Neuron (in vitro differentiated cells): ENCODE measurements at regions not wholly inside any gene's neighbourhood (a gene's known extent, or its start where the extent isn't known, plus 50 kb on each side); places are given as distances from the start of the nearest gene placed in this dataset.

ENCODE experiments used
- H2AFZ ChIP-seq: one replicate; pipeline ENCODE4 v1.6.1; 2013; ENCODE audit warnings: low read depth, mild to moderate bottlenecking, inconsistent platforms, low read length, moderate library complexity
- H3K27me3 ChIP-seq: one replicate; pipeline ENCODE4 v1.6.1; 2013; ENCODE audit warnings: low read length; ENCODE audit not compliant: insufficient read depth
- H3K36me3 ChIP-seq: one replicate; pipeline ENCODE4 v1.6.1; 2013; ENCODE audit warnings: low read length; ENCODE audit not compliant: insufficient read depth
- H3K4me1 ChIP-seq: one replicate; pipeline ENCODE4 v1.6.1; 2013; ENCODE audit warnings: low read length; ENCODE audit not compliant: insufficient read depth
- H3K4me3 ChIP-seq: 2 replicates; pipeline ENCODE4 v1.5.1; 2013; ENCODE audit warnings: mild to moderate bottlenecking, low read length, moderate library complexity
- H3K9me3 ChIP-seq: one replicate; pipeline ENCODE4 v1.6.1; 2013; ENCODE audit warnings: low read length

DNA sequence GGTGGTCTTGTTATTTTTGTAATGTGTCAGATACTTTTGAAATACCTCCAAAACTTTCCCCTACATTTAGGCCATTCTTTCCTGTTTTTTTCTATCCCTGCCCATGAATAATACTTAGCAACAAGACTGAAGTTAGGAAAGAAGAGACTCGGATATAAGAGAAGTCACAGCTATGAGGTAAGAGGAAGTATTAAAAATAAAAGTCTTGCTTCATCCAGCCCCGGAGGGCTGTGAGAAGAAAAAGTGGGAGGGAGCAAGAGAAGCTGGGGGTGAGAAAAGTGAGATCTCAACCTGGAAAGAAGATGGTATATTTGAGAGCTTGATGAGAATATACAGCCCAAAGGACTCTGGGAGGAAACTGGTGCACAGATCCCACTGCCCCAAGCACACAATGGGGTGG lies 213.5 kb upstream of the CDIN1 start:
- Histone ChIP-seq H3K4me3 (no peak overlapping the region), H3K27me3 (no peaks in the 10 kb centered on the region), H3K4me1 (peaks cover 10% of the 10 kb centered on the region), H2AFZ (no peak overlapping the region), H3K36me3 (no peaks in the 10 kb centered on the region), H3K9me3 (no peaks in the 10 kb centered on the region)

DNA sequence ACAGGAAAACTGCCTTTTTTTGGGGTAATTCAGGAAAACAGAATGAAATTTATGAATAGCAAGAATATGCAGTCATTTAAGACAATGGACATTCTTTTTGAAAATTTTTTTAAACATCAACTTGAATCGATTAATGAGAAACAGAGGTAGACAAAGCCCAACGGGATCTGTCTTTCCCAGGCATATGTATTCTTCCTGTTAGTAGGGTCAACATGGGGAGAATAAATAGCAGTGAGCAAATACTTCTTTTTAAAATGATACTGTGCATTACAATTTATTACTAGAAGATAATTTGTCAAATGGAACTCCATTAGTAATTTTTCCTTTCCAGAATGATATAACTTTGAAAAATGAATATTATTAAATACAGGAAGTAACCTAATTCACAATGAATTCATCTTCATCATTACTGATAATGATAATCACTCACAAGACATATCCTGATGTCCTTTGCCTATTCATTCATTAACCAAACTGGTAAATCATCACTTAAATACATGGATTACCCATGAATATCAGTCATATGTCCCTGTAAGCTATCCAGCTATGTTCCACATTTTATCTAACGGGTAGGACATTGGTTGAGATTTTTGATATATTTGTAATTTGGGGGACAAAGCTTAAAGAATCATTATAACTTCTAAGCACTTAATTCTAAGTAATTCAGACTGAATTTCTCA lies 209.2 kb upstream of the CDIN1 start:
- H3K36me3 ChIP-seq, result no peaks in the 10 kb centered on the region
- H3K9me3 ChIP-seq, result no peaks in the 10 kb centered on the region
- no peak overlapping the region for H2AFZ ChIP-seq
- H3K27me3 ChIP-seq, result no peaks in the 10 kb centered on the region
- peaks cover 6% of the 10 kb centered on the region for H3K4me1 ChIP-seq
- H3K4me3 ChIP-seq, result no peak overlapping the region

DNA sequence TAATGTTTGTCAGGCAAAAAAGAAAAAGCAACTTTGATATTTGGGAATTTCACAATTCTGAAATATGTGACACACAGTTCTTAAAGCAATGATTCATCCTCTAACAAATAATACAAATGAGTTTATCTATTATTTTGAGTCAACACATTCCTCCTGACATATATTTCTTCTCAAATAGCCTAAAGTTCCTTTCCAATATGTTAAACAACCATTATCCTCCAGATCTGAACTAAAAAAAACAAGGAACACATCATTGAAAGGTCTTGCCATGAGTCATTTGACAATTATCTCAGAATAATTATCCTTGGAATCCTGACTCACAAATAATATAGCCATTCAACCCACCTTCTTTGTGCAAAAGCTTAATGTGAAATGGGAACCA lies 208.7 kb upstream of the CDIN1 start:
- Histone ChIP-seq H2AFZ (no peak overlapping the region), H3K4me1 (peaks cover 6% of the 10 kb centered on the region)

DNA sequence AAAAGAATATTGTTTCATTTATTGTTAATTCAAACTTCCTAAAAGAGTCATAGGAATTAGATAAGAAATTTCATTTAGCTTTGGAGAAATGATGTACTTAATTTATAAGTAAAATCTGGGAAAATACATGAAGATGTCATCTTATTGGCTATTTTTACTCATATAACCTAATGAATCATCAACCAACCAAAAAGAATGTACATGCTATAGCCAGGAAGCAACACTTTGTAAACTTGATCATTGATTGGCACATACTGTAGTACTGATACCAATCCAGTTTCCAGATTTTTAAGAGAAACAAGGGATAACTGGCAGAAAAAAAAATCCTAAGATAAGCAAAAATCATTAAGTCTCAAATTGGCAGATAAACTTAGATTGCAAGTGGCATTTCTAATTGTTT lies 207.9 kb upstream of the CDIN1 start:
- H3K9me3 ChIP-seq, result no peaks in the 10 kb centered on the region
- H3K27me3 ChIP-seq, result no peaks in the 10 kb centered on the region
- no peak overlapping the region for H3K4me3 ChIP-seq
- no peaks in the 10 kb centered on the region for H3K36me3 ChIP-seq
- H3K4me1 ChIP-seq, result peaks cover 6% of the 10 kb centered on the region
- H2AFZ ChIP-seq, result no peak overlapping the region

More for the DNA sequence above, 208.7 kb upstream of the CDIN1 start:
- H3K36me3 ChIP-seq, result no peaks in the 10 kb centered on the region
- no peaks in the 10 kb centered on the region for H3K27me3 ChIP-seq
- H3K9me3 ChIP-seq, result no peaks in the 10 kb centered on the region
- H3K4me3 ChIP-seq, result no peak overlapping the region

DNA sequence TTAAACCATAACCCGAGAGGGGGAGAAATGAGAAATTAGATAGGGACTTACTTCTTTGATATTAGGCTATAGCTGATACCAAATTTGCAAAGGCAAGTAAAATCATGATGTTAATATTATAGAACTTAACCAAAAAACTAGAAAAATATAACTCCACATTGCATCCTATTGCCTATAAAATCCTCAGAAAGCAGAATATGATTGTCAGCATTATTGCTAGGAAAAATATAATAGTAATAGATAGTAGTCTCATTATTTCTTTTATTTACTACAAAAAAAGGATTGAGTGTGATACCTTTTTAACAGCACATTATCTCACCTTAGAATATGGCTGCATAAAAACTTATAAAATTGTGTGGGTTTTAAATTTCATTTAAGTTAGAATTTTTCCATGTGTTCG lies 206.5 kb upstream of the CDIN1 start:
- H2AFZ ChIP-seq, result no peak overlapping the region

DNA sequence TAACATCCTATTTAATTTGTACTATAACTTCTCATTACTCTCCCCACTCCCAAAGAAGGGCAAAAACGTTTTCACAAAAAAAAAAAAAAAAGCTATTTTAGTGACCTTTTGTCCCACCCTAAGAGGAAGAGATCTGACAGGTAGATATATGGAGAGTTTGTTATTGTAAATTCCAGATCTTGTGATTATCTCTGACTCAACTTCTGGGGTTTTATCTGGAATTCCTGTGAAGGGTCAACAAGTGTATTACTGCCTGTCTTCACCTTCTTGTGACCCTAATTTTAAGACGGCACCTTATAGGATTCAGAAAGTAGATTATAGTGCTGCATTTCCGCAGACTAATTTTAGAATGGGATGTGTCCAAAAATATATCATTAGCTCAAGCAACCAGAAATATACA lies 205.9 kb upstream of the CDIN1 start:
- H3K9me3 ChIP-seq, result no peaks in the 10 kb centered on the region
- no peaks in the 10 kb centered on the region for H3K36me3 ChIP-seq
- no peak overlapping the region for H3K4me3 ChIP-seq
- H3K4me1 ChIP-seq, result peaks cover 6% of the 10 kb centered on the region
- no peaks in the 10 kb centered on the region for H3K27me3 ChIP-seq
- no peak overlapping the region for H2AFZ ChIP-seq

More for the DNA sequence above, 206.5 kb upstream of the CDIN1 start:
- peaks cover 6% of the 10 kb centered on the region for H3K4me1 ChIP-seq
- H3K36me3 ChIP-seq, result no peaks in the 10 kb centered on the region
- H3K9me3 ChIP-seq, result no peaks in the 10 kb centered on the region
- no peaks in the 10 kb centered on the region for H3K27me3 ChIP-seq
- H3K4me3 ChIP-seq, result no peak overlapping the region

DNA sequence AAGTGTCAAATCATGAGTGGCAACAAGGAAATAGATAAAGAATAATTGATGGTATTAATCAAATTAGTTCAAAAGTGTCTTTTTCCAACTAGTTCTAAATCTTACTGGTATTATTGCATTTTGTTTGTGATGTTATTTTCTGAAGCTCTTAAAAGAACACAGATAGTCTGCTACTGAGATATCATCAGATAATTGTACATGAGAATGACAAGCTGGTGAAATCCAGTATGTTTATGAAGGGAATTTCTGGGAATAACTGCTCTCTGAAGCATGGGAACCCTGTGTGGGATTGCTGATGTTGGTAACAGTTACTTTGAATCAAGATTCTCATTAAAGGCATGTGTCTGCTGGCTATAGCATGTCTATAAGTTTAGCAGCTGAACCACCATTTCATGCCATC lies 190.3 kb upstream of the CDIN1 start:
- Histone ChIP-seq H3K27me3 (no peaks in the 10 kb centered on the region), H3K4me3 (no peak overlapping the region), H3K4me1 (no peaks in the 10 kb centered on the region), H2AFZ (no peak overlapping the region), H3K9me3 (no peaks in the 10 kb centered on the region), H3K36me3 (no peaks in the 10 kb centered on the region)

DNA sequence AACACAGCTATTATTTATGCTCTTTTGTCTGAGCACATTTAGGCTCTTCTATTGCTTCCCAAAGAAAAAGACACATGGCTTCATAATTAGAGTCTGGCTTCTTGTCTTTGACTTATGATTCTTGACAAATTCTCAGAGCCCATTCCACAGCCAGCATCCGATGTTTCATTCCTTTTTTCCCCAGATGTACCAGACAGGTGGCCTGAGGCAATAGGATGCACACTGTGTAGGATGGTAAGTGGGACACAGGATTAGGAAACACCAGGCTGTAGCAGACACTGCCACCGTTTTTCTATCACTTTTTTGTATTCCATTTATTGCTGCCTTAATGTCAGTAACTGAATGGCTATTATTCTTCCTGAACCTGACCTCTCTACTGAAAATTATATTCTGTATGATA lies 188.9 kb upstream of the CDIN1 start:
- H2AFZ ChIP-seq, result no peak overlapping the region
- no peaks in the 10 kb centered on the region for H3K4me1 ChIP-seq
- no peaks in the 10 kb centered on the region for H3K27me3 ChIP-seq
- no peak overlapping the region for H3K4me3 ChIP-seq
- no peaks in the 10 kb centered on the region for H3K9me3 ChIP-seq
- no peaks in the 10 kb centered on the region for H3K36me3 ChIP-seq

DNA sequence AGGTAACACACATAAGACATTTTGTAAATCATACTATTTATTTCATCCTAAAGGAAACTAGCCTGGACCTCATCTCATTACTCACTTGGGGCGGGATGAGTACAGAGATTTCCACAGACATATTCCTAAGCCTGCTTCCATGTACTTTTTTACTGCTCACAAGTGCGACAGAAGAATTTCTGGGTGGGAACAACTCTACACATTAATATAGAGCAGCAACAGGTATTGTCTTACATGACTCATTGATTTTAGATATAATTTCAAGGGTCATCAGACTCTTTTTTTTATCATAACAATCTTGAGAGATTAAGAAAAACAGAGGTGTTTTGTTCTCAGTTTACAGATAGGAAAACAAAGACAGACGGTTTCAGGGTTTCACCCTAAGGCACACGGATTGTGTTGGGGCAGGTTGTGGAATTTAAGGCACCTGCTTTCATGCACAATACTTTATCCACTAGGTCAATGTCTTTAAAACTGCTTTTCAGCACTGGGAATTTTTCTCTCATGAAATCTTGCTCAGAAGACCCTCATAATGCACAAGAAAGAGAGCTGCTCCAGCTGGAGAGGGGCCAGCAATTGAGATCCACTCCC lies 186.7 kb upstream of the CDIN1 start:
- H3K9me3 ChIP-seq, result no peaks in the 10 kb centered on the region
- H2AFZ ChIP-seq, result no peak overlapping the region
- no peak overlapping the region for H3K4me3 ChIP-seq
- no peaks in the 10 kb centered on the region for H3K36me3 ChIP-seq
- no peaks in the 10 kb centered on the region for H3K27me3 ChIP-seq
- no peaks in the 10 kb centered on the region for H3K4me1 ChIP-seq

DNA sequence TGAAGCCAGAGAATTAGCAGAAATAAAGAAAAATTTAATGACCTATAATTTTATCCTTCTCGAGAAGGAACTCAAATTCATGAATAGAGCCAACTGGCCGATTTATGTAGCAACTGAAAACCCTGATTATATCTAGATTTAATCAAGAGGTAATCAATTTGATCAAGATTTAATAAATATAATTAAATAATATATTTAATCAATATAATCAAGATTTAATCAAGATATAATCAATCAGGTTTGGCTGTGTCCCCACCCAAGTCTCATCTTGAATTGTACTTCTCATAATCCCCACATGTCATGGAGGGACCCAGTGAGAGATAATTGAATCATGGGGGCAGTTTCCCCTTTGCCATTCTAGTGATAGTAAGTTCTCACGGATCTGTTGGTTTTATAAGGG lies 181.2 kb upstream of the CDIN1 start:
- H3K27me3 ChIP-seq, result no peaks in the 10 kb centered on the region
- no peak overlapping the region for H2AFZ ChIP-seq
- H3K4me3 ChIP-seq, result no peak overlapping the region
- no peaks in the 10 kb centered on the region for H3K4me1 ChIP-seq
- no peaks in the 10 kb centered on the region for H3K36me3 ChIP-seq
- H3K9me3 ChIP-seq, result no peaks in the 10 kb centered on the region

DNA sequence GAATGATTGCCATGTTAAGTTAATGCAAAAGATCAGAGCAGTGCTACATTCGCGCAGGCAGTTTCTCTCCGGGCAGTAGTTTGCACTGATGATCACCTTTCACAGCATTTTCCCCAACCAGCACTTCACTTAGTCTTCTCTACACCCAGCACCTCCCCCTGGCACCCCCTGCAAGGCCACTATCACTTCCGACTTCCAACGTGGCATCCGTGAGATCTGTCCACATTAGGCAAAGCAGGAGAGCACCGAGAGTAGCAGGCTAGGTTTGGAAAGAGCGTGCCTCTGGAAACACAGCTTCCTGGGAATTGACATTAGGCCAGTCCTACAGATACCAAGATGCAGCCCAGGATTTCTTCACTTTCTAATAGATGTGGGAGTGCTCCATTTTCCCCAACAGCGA lies 180.2 kb upstream of the CDIN1 start:
- Histone ChIP-seq H2AFZ (no peak overlapping the region), H3K36me3 (no peaks in the 10 kb centered on the region), H3K9me3 (no peaks in the 10 kb centered on the region), H3K4me1 (no peaks in the 10 kb centered on the region), H3K4me3 (no peak overlapping the region), H3K27me3 (no peaks in the 10 kb centered on the region)

DNA sequence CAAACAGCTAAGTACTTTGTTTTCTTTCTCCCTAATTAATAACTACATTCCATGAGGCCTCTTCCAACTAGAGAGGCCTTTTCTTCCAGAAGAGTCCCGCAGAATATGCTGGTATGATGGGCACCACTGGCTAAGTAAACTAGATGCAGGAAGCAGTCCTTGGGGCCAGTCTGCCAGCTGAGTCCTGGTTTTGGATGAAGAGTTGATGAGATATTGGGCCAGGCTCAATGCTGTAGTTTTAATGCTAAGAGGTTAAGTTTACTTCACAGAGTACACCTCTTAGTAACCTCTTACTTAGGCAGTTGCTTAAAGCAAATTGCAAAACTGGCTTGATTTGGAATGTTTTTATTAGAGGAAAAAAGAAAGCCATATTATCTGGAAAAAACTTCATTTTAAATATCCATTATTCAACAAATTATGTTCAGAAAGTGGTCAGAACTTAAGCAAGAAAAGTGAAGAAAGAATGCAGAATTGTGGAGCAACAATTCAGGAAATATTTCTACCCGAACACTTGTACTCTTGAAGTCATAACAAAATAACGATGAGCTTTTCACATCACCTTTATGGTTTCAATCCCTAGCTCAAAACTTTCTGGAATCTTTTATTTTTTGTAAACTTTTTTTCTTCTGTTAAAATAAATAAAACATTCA lies 178.4 kb upstream of the CDIN1 start:
- Histone ChIP-seq H3K9me3 (no peaks in the 10 kb centered on the region), H3K27me3 (no peaks in the 10 kb centered on the region), H3K4me1 (peaks cover 3% of the 10 kb centered on the region), H3K4me3 (no peak overlapping the region), H3K36me3 (no peaks in the 10 kb centered on the region), H2AFZ (no peak overlapping the region)

DNA sequence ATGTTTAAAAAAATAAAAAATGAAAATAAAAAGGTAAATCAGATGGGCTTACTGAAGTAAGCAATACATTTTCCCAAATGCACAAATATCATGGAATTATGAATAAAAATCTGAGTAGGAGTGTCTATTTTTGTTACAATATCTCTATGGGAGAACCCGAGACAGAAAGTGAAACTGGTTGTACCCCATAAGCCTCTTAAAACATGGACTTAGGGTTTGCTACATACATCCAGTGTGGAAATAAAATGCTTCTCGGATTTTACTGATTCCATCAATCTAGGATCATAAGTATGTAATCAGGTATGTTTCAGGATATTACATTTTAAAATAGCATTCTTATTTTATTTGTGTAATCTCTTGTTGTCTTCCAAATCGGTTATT lies 177.8 kb upstream of the CDIN1 start:
- peaks cover 8% of the 10 kb centered on the region for H3K4me1 ChIP-seq
- no peaks in the 10 kb centered on the region for H3K27me3 ChIP-seq
- no peak overlapping the region for H3K4me3 ChIP-seq
- H3K9me3 ChIP-seq, result no peaks in the 10 kb centered on the region
- no peaks in the 10 kb centered on the region for H3K36me3 ChIP-seq
- no peak overlapping the region for H2AFZ ChIP-seq
